ENCODE measurements at regions not wholly inside any gene's neighbourhood (a gene's known extent, or its start where the extent isn't known, plus 50 kb on each side); places are given as distances from the start of the nearest gene placed in this dataset.

DNA sequence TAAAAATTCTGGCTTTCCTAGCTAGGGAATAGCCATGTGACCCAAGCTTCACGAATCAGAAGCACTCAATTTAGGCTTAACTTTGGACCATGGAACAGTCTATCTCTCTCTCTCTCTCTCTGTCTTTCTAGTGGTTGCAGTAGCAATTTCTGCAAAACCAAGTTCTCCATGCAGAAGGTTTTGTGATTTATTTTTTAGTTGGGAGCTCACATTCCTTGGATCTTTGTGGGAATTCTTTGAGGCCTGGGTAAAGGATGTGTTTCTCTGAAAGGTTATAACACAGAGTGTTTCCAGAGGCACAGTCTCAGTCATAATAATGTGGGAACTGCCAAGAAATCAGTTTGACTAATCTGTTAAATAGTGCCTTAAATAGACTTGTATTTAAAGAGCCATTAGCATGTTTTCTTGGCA is 112.3 kb upstream of the COL11A1 start:
- TF ChIP-seq, protein P1, sequence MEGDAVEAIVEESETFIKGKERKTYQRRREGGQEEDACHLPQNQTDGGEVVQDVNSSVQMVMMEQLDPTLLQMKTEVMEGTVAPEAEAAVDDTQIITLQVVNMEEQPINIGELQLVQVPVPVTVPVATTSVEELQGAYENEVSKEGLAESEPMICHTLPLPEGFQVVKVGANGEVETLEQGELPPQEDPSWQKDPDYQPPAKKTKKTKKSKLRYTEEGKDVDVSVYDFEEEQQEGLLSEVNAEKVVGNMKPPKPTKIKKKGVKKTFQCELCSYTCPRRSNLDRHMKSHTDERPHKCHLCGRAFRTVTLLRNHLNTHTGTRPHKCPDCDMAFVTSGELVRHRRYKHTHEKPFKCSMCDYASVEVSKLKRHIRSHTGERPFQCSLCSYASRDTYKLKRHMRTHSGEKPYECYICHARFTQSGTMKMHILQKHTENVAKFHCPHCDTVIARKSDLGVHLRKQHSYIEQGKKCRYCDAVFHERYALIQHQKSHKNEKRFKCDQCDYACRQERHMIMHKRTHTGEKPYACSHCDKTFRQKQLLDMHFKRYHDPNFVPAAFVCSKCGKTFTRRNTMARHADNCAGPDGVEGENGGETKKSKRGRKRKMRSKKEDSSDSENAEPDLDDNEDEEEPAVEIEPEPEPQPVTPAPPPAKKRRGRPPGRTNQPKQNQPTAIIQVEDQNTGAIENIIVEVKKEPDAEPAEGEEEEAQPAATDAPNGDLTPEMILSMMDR (IDR thresholded peaks at IDR 0.05 in 4 of 5, conservative IDR thresholded peaks at IDR 0.05 in 1 of 5): no peak
- no peak for TF ChIP-seq POLR2A (IDR thresholded peaks at IDR 0.05)

Measured in gastrocnemius medialis (tissue), 4 donors.